Neural cell (in vitro differentiated cells): ENCODE measurements at regions not wholly inside any gene's neighbourhood (a gene's known extent, or its start where the extent isn't known, plus 50 kb on each side); places are given as distances from the start of the nearest gene placed in this dataset.

Experiments used
- POLR2AphosphoS5 ChIP-seq: IDR thresholded peaks from 2 replicates; pipeline ENCODE4 v1.6.1; 2012
- TF ChIP-seq, protein P1 (sequence below): fragments of 450-650 bp; IDR thresholded peaks from 2 replicates; pipeline ENCODE4 v1.5.1; 2014; ENCODE audit warnings: antibody characterized with exemption, mild to moderate bottlenecking, moderate library complexity; ENCODE audit not compliant: poor library complexity, severe bottlenecking

DNA sequence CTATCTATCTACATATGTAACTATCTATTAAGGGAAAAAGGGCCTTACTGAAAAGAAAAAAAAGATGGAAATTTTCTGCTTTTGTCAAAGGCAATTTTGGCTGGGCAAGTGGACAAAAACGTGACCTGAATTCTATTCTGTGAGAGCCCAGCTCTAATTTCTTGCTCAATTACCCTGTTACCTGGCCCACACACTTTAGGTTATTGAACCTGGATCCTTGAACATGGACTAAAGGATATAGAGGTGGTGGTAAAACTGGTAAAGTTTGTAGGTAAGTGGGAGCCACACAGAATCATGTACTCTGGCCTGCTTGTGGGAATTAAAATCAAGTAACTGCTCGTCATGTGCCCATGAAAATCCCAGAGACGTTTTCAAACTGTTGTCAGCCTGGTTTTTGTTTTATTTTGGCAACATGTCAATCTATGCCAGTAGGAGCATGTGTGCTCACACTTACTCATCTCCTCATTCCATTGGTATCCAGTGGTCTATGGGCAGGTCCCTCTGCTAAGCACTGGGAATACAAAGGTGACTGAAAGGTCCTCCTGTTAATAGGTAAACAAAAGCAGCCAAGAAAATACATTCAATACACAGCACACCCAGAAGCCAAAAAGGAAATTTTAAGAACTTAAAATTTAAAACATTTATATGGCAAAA is 113.7 kb upstream of the WARS2 start:
- TF ChIP-seq, protein P1, sequence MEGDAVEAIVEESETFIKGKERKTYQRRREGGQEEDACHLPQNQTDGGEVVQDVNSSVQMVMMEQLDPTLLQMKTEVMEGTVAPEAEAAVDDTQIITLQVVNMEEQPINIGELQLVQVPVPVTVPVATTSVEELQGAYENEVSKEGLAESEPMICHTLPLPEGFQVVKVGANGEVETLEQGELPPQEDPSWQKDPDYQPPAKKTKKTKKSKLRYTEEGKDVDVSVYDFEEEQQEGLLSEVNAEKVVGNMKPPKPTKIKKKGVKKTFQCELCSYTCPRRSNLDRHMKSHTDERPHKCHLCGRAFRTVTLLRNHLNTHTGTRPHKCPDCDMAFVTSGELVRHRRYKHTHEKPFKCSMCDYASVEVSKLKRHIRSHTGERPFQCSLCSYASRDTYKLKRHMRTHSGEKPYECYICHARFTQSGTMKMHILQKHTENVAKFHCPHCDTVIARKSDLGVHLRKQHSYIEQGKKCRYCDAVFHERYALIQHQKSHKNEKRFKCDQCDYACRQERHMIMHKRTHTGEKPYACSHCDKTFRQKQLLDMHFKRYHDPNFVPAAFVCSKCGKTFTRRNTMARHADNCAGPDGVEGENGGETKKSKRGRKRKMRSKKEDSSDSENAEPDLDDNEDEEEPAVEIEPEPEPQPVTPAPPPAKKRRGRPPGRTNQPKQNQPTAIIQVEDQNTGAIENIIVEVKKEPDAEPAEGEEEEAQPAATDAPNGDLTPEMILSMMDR, result no peak
- TF ChIP-seq POLR2AphosphoS5, result no peak
